Retinal pigment epithelial cell (primary cell): ENCODE measurements at regions not wholly inside any gene's neighbourhood (a gene's known extent, or its start where the extent isn't known, plus 50 kb on each side); places are given as distances from the start of the nearest gene placed in this dataset.

ENCODE experiments used
- DNase-seq: peaks from one replicate; pipeline ENCODE4 v3.0.0-alpha.2; 2010; ENCODE audit warnings: low read depth
- H3K4me3 ChIP-seq: 2 replicates; pipeline ENCODE4 v1.5.1; 2011; ENCODE audit warnings: mild to moderate bottlenecking, low read length, control low read depth, moderate library complexity
- CTCF ChIP-seq: conservative IDR thresholded peaks from 2 replicates; pipeline ENCODE4 v1.5.1; 2011; ENCODE audit warnings: low read depth, low read length, control low read depth, inconsistent platforms

- DNase-seq = no peak
- H3K4me3 ChIP-seq = no peak overlapping the region
- no peak for TF ChIP-seq CTCF
Observed at GRCh38 chr2:122525336-122525735, 769.9 kb downstream of the TSN start.

DNA sequence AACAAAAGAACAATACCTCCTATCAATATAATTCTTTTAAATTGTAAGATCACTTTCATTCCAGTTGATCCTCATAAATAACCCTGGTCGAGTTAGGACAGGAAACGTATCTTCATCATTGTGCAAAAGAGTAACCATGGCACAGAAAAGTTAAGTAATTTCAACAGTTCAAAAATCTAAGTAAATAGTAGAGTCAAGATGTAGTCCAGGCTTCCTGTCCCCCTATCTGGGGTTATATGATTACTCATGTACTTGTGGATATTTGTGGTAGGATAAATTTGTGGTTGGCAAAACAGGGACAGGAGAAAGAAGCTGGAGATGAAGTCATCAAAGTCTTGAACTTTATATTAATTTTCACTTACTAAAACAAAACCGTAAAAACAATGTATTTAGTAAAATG, 772.6 kb downstream of the TSN start:
- no peak for DNase-seq
- TF ChIP-seq CTCF = no peak
- no peak overlapping the region for H3K4me3 ChIP-seq

DNA sequence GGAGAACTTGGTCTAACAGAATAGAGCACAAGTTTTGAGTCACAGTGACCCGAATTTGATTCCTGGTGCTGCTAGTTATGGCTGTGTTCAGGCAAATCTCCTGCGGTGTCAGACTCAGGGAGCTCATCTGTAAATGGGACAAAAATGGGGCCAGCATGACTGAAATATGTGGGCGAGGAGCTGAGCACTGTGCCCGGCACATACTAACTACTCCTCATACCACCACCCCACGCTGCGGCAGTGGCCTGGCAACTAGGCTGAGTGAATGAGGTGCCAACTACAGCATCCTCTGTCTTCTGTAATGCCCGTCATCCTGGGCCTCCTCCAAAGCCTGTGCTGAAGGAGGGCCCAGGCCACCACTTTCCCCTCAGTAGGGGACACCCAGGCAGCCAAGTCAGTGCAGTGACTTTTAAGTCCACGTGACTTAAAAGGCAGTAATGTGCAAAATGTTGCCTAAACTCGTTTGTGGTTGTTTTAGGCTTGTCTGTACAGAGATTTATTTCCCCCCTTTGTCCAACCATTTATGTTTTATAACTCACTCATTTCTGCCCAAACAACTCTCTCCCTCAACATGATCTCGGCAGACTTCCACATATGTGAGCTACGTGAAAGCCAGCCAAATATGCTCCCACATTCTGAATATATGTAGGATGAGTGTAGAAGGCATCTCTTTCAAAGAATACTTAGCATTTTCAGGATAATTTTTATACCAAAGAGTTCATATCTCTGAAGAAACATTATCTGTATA, 773.7 kb downstream of the TSN start:
- no peak overlapping the region for H3K4me3 ChIP-seq
- DNase-seq = no peak
- TF ChIP-seq CTCF = no peak

- H3K4me3 ChIP-seq = no peak overlapping the region
- TF ChIP-seq CTCF = no peak
- DNase-seq = no peak
Observed at GRCh38 chr2:122530814-122531213, 775.4 kb downstream of the TSN start.

- H3K4me3 ChIP-seq = no peak overlapping the region
- peak; percentile 14 for TF ChIP-seq CTCF
- DNase-seq = no peak
Observed at GRCh38 chr2:122531290-122532071, 776.0 kb downstream of the TSN start.

DNA sequence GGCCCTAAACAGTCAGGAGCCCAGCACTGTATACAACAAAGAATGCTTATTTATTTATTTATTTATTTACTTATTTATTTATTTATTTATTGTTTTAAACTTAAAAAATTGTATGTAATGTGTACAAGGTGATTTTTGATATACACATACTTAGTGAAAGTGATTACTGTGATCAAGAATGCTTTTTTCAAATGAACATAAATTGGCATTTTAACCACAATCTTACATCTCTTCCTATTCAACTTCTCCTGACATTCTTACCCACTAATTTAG, 776.6 kb downstream of the TSN start:
- H3K4me3 ChIP-seq = no peak overlapping the region
- TF ChIP-seq CTCF = no peak
- no peak for DNase-seq

DNA sequence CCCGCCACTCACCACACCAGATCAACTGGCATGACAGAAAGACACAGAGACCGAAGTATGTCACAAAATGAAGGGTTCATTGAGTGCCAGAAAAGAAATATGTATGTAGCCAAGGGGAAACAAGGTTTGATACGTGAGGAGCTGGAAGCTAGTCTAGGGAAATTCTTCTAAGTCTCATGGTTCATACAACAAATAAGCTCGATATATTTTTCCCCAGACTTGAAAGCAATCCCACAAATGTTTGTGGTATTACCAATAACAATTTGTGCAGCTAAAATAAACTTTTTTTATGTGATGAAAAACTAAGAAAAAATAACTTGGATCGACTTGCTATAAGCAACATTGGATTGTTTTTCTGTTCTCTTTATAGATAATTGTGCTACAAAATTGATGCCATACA, 777.0 kb downstream of the TSN start:
- TF ChIP-seq CTCF = no peak
- H3K4me3 ChIP-seq = no peak overlapping the region
- DNase-seq = no peak
